Stimulated activated CD4-positive, alpha-beta T cell treated with anti-CD3 and anti-CD28 coated beads, Interleukin-12 subunit alpha, Interleukin-12 subunit beta, amount 100 ng/mL, for 4 hours (primary cell): ENCODE measurements at regions not wholly inside any gene's neighbourhood (a gene's known extent, or its start where the extent isn't known, plus 50 kb on each side); places are given as distances from the start of the nearest gene placed in this dataset.

ENCODE experiments used
- DNase-seq: peaks from one replicate; pipeline ENCODE4 v3.0.0-alpha.2; 2020

DNA sequence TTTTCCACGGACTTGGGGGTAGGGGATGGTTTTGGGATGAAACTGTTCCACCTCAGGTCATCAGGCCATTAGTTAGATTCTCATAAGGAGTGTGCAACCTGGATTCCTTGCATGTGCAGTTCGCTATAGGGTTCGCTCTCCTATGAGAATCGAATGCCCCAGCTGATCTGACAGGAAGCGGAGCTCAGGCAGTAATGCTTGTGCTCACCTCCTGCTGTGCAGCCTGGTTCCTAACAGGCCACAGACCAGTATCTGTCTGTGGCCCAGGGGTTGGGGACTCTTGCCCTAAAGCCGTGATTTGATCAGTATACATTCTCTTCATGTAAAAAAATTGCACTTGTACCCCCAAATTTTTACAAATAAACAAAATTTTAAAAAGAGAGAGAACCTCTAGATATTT is 219.4 kb upstream of the CPNE8 start:
- DNase-seq, result no peak

DNA sequence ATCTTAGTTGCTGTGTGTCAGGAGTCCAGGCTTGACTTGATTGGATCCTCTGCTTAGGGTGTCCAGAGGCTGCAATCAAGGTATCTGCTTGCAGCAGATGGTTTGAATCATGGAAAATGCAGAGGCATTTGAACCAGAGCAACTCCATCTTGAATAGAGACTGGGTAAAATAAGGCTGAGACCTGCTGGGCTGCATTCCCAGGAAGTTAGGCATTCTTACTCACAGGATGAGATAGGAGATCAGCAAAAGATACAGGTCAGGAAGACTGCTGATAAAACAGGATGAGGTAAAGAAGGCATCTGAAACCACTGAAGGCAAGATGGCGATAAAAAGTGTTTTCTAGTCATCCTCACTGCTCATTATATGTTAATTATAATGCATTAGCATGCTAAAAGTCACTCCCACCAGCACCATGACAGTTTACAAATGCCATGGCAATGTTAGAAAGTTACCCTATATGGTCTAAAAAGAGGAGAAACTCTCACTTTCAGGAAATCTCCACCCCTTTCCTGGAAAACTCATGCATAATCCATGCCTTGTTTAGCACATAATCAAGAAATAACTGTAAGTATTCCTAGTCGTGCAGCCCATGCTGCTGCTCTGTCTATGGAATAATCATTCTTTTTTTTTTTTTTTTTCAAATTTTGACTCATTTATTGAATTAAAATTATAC is 218.3 kb upstream of the CPNE8 start:
- no peak for DNase-seq

- DNase-seq, result no peak
These were observed 217.3 kb upstream of the CPNE8 start for GRCh38 chr12:39122562-39123204.

- no peak for DNase-seq
These were observed 211.5 kb upstream of the CPNE8 start for GRCh38 chr12:39116861-39117260.

DNA sequence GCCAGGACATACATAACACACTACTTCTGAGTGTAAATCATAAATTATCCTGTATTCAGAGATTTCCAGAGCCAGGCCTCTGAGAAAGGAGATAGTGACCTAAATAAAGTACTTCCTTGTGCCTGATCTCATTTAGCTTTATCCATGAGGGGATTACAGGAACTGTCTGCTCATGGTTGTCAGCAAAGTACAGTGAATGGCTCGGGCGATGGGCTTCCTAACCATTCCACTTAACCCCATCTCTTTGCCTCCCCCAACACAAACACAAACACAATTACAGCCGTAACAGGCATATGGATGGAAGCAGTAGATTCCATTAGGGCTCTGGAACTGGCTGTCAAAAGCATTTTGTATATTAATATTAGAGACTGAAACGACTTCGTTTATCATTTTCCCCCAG is 206.7 kb upstream of the CPNE8 start:
- DNase-seq, result no peak

- no peak for DNase-seq
These were observed 199.7 kb upstream of the CPNE8 start for GRCh38 chr12:39105111-39105510.

GRCh38 chr12:39103552-39104165 is 198.3 kb upstream of the CPNE8 start:
- no peak for DNase-seq

DNA sequence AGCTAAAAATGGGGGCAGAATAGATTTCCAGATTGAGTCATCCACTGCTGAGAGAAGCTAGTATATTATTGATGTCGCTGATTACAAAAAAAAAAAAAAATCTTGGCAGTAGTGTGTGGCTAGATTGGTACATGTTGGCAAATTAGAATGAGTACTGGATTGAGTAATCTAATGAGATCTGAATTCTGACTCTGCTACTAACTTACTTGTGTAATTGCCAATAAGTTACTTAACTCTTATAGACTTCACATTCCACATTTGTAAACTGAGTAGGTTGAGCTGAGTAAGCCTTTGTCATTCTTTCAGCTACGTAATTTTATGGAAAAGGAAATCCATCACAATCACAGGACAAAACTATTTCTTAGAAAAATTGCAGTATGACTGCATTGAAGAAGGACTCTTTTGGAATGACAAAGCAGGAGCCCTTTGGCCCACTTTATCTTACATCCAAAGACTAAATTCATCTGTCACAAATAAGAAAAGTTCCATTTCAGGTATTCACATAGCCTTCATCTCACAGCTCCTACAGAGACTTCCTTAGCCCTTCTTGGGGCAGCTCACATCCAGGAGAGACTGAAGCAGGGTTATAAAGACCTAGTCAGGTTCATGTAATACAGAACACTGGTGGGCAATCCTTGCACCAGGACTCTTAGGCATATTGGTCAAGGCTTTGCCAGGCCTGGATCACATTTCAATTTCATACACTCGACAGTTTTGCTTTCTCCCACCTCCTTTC is 197.3 kb upstream of the CPNE8 start:
- DNase-seq, result no peak

- DNase-seq, result no peak
These were observed 190.4 kb upstream of the CPNE8 start for GRCh38 chr12:39095636-39096330.

DNA sequence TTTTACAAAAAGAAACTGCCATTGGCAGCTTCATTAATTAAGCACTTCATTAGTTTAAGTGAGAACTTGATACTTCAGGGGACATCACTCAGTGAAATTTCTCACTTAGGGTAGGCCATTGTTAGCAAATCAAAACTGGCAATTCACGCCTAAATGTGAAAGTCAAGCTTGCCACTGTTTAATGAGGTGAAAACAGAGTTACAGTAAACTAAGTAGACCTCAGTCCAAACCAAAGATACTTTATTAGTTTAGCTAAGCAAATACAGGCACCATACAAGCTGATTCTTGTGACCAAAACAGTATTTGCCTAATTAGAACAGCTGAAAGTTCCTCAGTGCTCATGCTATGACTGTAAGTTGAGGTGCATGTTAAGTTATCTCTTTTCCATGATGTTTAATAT is 176.5 kb upstream of the CPNE8 start:
- no peak for DNase-seq

GRCh38 chr12:39077226-39077625 is 171.8 kb upstream of the CPNE8 start:
- DNase-seq, result no peak

DNA sequence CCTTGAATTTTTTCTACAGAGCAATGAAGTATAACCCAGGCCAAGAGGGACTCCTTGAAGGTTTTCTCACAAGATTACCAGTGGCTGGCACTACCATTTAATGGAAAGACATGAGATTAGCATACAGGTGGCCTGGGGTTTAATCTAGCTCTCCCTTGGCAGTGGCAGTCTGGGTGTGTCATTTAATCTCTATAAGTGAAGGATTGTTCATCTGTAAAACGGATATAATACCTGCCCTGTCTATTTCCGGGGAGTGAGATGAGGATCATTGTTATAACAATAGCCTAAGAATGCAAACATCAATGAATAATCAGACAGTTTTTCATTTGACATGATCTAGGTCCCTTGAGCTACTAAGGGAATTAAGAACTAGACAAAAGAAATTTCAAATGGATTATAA is 168.7 kb upstream of the CPNE8 start:
- DNase-seq, result no peak

GRCh38 chr12:39072658-39073057 is 167.3 kb upstream of the CPNE8 start:
- DNase-seq, result no peak

DNA sequence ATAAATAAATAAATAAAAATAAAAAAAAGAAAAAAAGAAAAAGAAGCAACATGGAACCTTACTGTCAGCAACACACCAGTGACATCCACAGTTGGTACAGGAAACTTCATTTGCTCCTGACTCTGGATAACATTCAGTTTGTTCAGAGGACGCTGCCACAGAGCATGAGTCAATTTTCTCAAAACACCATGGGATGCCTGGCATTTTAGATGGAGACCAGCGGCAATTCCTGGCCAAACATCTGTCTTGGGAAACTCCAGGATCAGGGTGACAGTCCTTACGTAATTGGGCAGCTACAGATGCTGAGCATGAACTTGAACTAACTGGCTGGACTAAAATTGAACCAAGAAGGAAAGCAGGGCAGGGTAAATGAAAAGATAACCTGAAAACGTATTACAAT is 166.2 kb upstream of the CPNE8 start:
- no peak for DNase-seq

DNA sequence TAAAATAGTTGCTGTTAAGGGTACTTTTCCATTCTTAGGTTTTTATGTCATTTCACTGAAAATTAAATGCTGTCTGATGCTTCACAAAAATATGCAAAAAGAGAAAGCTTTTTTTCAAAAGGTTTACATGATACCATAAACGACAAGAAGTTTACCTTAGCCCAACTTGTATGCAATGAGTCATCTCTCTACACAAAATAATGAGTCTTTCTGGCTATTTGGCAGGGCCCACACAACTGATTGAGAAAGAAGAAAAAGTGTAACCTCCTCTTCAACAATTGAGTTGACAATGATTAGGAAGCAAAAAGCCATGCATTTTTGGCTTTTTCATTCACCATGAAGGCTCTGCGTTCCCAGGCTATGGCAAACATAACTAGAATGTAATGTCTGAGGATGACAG is 165.4 kb upstream of the CPNE8 start:
- no peak for DNase-seq

DNA sequence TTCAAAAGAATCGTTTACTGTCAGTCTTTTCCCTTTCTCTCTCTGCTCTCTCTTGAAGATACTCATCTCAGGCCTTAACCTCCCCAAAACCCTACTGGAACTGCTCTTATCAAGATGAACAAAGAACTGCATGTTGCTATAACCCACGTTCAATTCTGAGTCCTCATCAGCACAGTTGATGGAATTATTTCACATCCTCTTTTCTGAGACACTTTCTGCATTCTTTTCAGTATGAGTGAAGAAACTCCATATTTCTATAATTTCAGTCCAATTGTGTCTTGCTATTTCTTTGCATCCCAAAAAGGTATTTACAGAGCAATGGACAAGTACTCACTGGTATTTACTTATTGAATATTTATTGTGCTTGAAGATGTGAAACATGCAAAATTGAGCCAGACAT is 160.1 kb upstream of the CPNE8 start:
- DNase-seq, result no peak

GRCh38 chr12:39064708-39065107 is 159.3 kb upstream of the CPNE8 start:
- DNase-seq, result no peak

DNA sequence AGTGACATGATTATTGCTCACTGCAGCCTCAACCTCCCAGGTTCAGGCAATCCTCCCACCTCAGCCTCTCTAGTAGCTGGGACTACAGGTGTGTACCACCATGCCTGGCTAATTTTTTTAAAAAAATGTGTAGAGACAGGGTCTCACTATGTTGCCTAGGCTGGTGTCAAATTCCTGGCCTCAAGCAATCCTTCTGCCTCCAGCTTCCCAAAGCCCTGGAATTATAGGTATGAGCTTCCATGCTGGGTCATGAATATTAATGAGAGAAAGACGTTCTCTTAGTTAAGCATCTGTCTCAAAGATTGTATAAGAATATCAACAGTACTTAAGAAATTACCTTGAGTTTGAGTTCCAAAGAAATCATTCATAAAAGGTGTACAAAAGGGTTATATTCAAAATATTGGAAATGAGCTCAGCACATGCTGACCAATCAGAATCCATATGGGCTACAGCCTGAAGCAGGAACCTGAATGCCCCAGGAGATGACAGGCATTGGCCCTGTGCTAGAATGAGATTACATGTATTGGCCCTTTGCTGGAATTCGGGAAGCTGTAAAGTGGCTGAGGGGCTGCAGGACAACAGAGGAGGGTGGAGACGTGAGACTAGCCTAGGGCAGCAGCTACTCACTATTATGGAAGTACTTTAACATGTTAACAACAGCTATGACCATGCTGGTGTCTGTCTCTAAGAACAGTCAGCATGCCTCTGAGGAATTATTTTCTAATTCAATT is 157.0 kb upstream of the CPNE8 start:
- DNase-seq, result no peak

DNA sequence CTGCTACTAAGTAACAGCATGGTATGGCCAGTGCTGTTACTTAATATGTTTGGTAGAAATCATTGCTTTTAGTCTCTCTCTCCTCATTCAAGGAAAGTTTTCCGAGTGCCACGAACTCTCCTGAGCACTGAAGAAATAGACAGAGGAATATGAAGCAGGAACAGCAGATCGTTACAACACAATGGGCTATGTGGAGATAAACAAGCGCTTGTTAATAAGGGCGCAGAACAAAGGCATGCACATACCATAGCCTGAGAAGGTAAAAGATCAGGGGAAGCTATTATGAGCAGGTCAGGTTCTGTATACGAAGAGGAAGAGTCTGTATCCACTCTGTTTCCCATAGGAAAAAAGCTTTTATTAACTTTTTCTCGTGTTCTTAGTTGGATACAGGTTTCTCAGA is 156.2 kb upstream of the CPNE8 start:
- no peak for DNase-seq

DNA sequence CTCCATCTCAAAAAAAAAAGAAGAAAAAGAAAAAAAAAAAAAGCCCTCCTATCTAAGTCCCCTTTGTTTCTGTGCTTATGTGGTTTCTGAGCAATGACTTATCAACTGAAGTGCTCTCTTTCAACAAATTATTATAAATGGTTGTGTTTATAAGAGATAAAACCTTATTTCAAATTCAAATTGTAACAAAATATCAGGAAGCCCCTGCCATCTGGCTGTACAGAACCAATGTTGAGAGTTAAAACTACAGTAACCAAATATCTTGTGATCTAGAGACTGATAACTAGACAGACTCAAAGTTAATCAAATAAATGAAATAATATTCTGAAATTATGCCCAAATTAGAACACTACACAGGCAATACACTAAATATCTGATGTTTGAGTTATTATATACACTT is 143.0 kb upstream of the CPNE8 start:
- DNase-seq, result no peak

GRCh38 chr12:39047539-39048262 is 142.3 kb upstream of the CPNE8 start:
- DNase-seq, result no peak

- no peak for DNase-seq
These were observed 139.4 kb upstream of the CPNE8 start for GRCh38 chr12:39044754-39045153.
